ENCODE measurements at regions not wholly inside any gene's neighbourhood (a gene's known extent, or its start where the extent isn't known, plus 50 kb on each side); places are given as distances from the start of the nearest gene placed in this dataset.

DNA sequence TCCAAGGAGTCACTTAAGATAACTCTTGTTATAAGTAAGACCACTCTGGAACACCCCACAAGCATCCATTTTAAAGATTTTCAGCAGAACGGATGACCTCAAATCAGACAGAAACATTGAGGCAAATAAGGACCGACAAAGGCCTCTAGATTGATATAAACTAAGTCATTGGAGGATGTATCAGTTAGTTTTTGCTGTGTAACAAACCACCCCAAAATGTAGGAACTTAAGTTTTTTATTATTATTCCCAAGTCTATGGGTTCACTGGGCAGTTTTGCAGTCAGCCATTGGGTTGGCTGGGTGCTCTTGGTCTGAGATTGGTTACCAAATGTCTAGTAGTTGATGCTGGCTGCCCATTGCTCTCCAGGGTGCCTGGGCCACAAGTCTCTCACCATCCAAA, 311.8 kb downstream of the SIPA1L2 start:
- TF ChIP-seq, protein P1, sequence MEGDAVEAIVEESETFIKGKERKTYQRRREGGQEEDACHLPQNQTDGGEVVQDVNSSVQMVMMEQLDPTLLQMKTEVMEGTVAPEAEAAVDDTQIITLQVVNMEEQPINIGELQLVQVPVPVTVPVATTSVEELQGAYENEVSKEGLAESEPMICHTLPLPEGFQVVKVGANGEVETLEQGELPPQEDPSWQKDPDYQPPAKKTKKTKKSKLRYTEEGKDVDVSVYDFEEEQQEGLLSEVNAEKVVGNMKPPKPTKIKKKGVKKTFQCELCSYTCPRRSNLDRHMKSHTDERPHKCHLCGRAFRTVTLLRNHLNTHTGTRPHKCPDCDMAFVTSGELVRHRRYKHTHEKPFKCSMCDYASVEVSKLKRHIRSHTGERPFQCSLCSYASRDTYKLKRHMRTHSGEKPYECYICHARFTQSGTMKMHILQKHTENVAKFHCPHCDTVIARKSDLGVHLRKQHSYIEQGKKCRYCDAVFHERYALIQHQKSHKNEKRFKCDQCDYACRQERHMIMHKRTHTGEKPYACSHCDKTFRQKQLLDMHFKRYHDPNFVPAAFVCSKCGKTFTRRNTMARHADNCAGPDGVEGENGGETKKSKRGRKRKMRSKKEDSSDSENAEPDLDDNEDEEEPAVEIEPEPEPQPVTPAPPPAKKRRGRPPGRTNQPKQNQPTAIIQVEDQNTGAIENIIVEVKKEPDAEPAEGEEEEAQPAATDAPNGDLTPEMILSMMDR (IDR thresholded peaks at IDR 0.05): no peak
- TF ChIP-seq POLR2A (IDR thresholded peaks at IDR 0.05; ENCODE audit: low read depth): no peak
- TF ChIP-seq POLR2AphosphoS5 (IDR thresholded peaks at IDR 0.05): no peak
- no peak for TF ChIP-seq EP300 (IDR thresholded peaks at IDR 0.05)

All from esophagus muscularis mucosa (tissue), 4 donors.